ENCODE measurements at regions not wholly inside any gene's neighbourhood (a gene's known extent, or its start where the extent isn't known, plus 50 kb on each side); places are given as distances from the start of the nearest gene placed in this dataset.
"Not testable (repeated sequence)": the region's sequence is repeated elsewhere in the genome, so short reads cannot be mapped to it uniquely, and the experiment has no call there.

DNA sequence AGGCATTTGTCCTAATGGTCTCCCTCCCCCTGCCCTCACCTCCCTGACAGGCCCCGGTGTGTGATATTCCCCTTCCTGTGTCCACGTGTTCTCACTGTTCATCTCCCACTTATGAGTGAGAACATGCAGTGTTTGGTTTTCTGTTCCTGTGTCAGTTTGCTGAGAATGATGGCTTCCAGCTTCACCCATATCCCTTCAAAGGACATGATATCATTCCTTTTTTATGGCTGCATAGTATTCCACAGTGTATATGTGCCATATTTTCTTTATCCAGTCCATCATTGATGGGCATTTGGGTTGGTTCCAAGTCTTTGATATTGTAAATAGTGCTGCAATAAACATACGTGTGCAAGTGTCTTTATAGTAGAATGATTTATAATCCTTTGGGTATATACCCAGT, 187.0 kb downstream of the CSNK1G3 start:
- not testable (repeated sequence) for H3K9me3 Mint-ChIP-seq; H3K4me3 Mint-ChIP-seq; H3K4me1 Mint-ChIP-seq (ENCODE audit: low read depth); H3K27ac Mint-ChIP-seq; H3K36me3 Mint-ChIP-seq (ENCODE audit: low read depth); H3K27me3 Mint-ChIP-seq

DNA sequence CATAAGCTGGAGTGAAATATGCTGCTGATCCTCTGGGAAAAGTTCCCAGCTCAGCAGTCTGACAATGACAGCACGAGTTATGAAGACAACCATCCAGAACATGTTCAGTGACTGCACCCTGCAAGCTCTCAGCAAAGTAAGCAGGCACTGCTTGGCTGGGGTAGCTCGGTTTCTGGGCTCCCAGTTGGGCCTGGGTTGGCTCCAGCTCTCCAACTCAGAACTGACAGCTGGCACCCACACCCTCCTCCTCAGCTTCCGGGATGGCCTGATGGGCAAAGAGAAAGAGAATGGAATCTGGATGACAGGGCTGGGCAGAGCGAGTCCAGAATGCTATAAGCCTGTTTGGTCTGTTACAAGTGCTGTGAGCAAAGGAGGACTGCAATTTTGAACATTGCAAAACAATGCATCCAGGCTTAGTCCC, 185.0 kb downstream of the CSNK1G3 start:
- H3K27ac Mint-ChIP-seq = no peak overlapping the region
- no peak overlapping the region for H3K4me3 Mint-ChIP-seq
- no peaks in the 10 kb centered on the region for H3K9me3 Mint-ChIP-seq
- H3K4me1 Mint-ChIP-seq (ENCODE audit: low read depth) = no peaks in the 10 kb centered on the region
- no peaks in the 10 kb centered on the region for H3K36me3 Mint-ChIP-seq (ENCODE audit: low read depth)
- H3K27me3 Mint-ChIP-seq = no peaks in the 10 kb centered on the region

DNA sequence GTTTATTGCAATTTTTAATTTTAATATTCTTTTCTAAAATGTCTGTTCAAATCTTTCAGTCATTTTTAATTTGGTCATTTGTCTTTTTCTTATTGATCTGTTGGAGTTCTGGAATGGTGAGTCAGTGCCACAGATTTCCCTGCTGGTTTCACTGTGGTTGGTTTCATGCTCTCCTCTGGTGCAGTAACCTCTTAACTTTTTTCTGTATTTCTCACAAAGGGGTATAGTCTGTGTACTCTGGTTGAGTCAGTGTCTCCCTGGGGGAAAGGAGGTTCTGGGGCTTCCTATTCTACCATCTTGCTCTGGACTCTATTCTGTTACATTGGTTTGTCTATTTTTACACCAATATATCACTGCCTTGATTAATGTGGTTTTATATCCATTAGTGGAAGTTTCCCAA, 178.8 kb downstream of the CSNK1G3 start:
- no peak overlapping the region for H3K4me3 Mint-ChIP-seq
- H3K27ac Mint-ChIP-seq = no peak overlapping the region
- no peaks in the 10 kb centered on the region for H3K36me3 Mint-ChIP-seq (ENCODE audit: low read depth)
- no peaks in the 10 kb centered on the region for H3K4me1 Mint-ChIP-seq (ENCODE audit: low read depth)
- H3K9me3 Mint-ChIP-seq = peaks cover 10% of the 10 kb centered on the region
- H3K27me3 Mint-ChIP-seq = no peaks in the 10 kb centered on the region

DNA sequence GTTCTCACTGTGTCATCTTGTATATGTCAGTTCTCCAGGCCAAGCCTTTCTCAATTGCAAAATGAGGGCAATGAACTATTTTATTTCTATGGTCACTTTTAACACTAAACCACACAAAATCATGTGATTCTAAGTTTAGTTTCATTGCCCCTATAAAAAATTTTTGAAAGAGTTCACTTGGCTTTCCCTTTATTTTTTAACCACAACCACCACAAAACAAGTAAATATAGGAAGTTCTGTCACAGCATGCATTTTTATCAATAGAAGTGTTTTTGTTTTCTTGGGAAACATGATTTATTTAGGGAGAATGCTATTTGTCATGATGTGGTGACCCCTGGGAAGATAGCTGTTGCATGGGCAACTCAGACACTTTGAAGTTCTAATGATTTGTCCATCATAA, 169.1 kb downstream of the CSNK1G3 start:
- no peak overlapping the region for H3K27ac Mint-ChIP-seq
- no peaks in the 10 kb centered on the region for H3K4me1 Mint-ChIP-seq (ENCODE audit: low read depth)
- no peaks in the 10 kb centered on the region for H3K27me3 Mint-ChIP-seq
- H3K4me3 Mint-ChIP-seq = no peak overlapping the region
- H3K9me3 Mint-ChIP-seq = peaks cover 10% of the 10 kb centered on the region
- H3K36me3 Mint-ChIP-seq (ENCODE audit: low read depth) = no peaks in the 10 kb centered on the region

DNA sequence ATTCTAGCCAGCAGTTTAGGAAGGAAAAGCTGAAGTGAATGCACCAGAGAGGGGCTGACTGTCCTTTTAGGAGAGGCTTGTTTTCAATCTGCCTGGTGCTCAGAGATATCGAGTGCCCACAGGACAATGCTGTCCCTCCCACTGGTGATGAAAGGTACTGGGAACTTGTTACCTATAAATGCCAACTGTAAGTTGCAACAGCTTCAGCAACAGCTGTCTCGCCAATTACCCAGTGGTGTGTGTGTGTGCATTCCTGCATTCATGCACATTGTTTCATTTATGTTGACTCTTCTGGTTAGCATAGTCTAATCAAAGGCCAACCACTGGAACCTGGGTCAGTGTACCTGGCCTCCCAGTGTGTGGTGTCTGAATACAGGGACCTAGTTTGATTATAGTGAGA, 161.1 kb downstream of the CSNK1G3 start:
- Mint-ChIP-seq H3K4me1 (ENCODE audit: low read depth) (no peaks in the 10 kb centered on the region), H3K4me3 (no peak overlapping the region), H3K9me3 (no peaks in the 10 kb centered on the region), H3K27me3 (no peaks in the 10 kb centered on the region), H3K36me3 (ENCODE audit: low read depth) (no peaks in the 10 kb centered on the region), H3K27ac (no peak overlapping the region)

DNA sequence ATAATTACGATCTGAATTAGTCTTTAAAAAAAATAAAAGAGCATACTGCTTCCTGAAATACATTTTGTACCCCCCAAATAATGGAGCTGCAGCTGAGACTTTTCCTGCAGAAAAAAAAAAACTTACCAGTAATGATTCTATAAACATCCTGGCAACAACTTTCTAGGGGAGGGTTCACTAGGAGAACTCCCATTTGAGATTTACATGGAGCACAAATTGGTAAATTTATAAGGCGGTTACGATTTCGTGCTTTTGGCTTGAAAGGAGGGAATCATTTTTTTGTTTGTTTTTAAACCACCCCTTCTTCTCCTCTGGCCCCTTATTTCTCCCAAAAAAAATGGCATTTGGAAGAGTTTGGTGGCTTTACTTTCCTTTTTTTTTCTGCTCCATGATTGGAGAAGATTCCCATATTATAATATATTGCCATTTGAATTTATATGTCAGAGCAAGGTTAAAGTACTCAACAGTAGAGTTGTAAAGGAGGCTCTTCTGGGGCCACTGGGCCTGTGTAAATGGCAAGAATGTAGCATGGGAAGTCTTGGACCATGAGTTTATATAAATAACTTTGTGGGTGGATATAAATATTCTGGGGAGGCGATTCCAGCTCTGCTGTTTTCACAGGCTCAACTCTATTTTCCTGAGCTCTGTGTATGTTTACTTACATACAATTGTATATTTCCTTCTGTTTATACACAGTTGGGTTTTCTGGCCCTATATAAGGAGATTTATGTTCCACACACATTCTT, 159.9 kb downstream of the CSNK1G3 start:
- H3K4me1 Mint-ChIP-seq (ENCODE audit: low read depth) = no peaks in the 10 kb centered on the region
- H3K27me3 Mint-ChIP-seq = no peaks in the 10 kb centered on the region
- H3K36me3 Mint-ChIP-seq (ENCODE audit: low read depth) = no peaks in the 10 kb centered on the region
- no peak overlapping the region for H3K27ac Mint-ChIP-seq
- no peak overlapping the region for H3K4me3 Mint-ChIP-seq
- H3K9me3 Mint-ChIP-seq = no peaks in the 10 kb centered on the region

DNA sequence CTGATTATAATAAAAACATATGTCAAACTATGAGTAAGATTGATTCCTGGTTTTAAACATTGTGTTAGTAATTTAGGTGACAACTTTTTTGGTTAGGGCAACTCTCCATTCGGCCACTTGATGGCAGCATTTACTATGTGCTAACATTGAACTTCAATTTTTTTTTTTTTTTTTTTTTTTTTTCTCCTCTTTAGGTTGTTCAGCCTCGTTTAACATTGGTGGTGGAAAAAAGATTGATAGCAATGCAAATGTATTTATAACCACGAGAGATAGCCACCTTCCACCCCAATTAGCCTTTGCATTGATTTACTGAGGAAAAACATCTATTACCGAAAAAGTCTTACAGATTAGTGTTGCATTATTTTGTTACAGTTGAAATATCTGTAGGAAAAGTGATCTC, 159.1 kb downstream of the CSNK1G3 start:
- no peak overlapping the region for H3K27ac Mint-ChIP-seq
- no peaks in the 10 kb centered on the region for H3K9me3 Mint-ChIP-seq
- H3K36me3 Mint-ChIP-seq (ENCODE audit: low read depth) = no peaks in the 10 kb centered on the region
- no peaks in the 10 kb centered on the region for H3K27me3 Mint-ChIP-seq
- no peaks in the 10 kb centered on the region for H3K4me1 Mint-ChIP-seq (ENCODE audit: low read depth)
- H3K4me3 Mint-ChIP-seq = no peak overlapping the region

All from stimulated activated naive CD8-positive, alpha-beta T cell treated with anti-CD3 and anti-CD28 coated beads, Interleukin-15, Interleukin-2, amounts not matched to agents 100 ng/mL and 50 ng/mL, for 24 hours (primary cell).